Kidney (tissue), 13 donors: ENCODE measurements at regions not wholly inside any gene's neighbourhood (a gene's known extent, or its start where the extent isn't known, plus 50 kb on each side); places are given as distances from the start of the nearest gene placed in this dataset.

Experiments used
- DNase-seq, 5 donors: peaks; one replicate each; pipeline ENCODE4 v3.0.0-alpha.2; 2013 to 2020
- FAIRE-seq: peaks from 2 replicates; lab custom pipeline; 2012; peaks lifted over from hg19 to GRCh38; lab: Jason Lieb, UNC
- H3K27ac ChIP-seq, 2 donors: one replicate each; pipeline ENCODE4 v1.7.0; 2013; ENCODE audit warnings: low read depth in 2 of 2, low read length in 2 of 2, inconsistent platforms in 1 of 2
- H3K27me3 ChIP-seq: one replicate; pipeline ENCODE4 v1.7.1; 2013; ENCODE audit warnings: low read length, inconsistent platforms; ENCODE audit not compliant: control insufficient read depth, insufficient read depth
- H3K36me3 ChIP-seq, 3 donors: one replicate each; pipeline versions ENCODE4 v1.7.0 to v1.7.1; 2013; ENCODE audit warnings: low read length in 3 of 3, control low read depth in 1 of 3, inconsistent platforms in 1 of 3; ENCODE audit not compliant: insufficient read depth in 3 of 3, control insufficient read depth in 2 of 3
- H3K4me1 ChIP-seq, 3 donors: one replicate each; pipeline versions ENCODE4 v1.7.0 to v1.7.1; 2013; ENCODE audit warnings: low read length in 3 of 3, inconsistent platforms in 1 of 3, low read depth in 1 of 3; ENCODE audit not compliant: control insufficient read depth in 2 of 3, insufficient read depth in 2 of 3
- H3K4me3 ChIP-seq, 3 donors: one replicate each; pipeline versions ENCODE4 v1.7.0 to v1.8.1; 2013; ENCODE audit warnings: low read length in 3 of 3, control low read depth in 1 of 3, inconsistent platforms in 1 of 3
- H3K9ac ChIP-seq, 3 donors: one replicate each; pipeline versions ENCODE4 v1.7.0 to v1.7.1; 2013; ENCODE audit warnings: low read length in 3 of 3, control low read depth in 1 of 3, inconsistent platforms in 1 of 3
- H3K9me3 ChIP-seq, 3 donors: one replicate each; pipeline versions ENCODE4 v1.7.0 to v1.7.1; 2013; ENCODE audit warnings: low read length in 3 of 3, control low read depth in 1 of 3, inconsistent platforms in 1 of 3; ENCODE audit not compliant: control insufficient read depth in 2 of 3, insufficient read depth in 1 of 3
- intact Hi-C: fragments of 100-400 bp; cut with DNase I; formaldehyde crosslinking; loops from one replicate; pipeline ENCODE4 v1.11.1; 2022
- TF ChIP-seq, protein P1 (sequence below): IDR thresholded peaks from 3 replicates; pipeline ENCODE4 v1.5.1; 2012; ENCODE audit warnings: mild to moderate bottlenecking, moderate library complexity, borderline replicate concordance; ENCODE audit not compliant: insufficient read depth; ENCODE audit errors: extremely low read depth
- donor health status: control.
- donor health status: control.
- donor health status: control.
- donor health status: control.
- donor health status: control.
- donor health status: DM: yes; HTN: yes; CAD: no.
- donor health status: Normal renal cell carcinoma (clear cell type).

DNA sequence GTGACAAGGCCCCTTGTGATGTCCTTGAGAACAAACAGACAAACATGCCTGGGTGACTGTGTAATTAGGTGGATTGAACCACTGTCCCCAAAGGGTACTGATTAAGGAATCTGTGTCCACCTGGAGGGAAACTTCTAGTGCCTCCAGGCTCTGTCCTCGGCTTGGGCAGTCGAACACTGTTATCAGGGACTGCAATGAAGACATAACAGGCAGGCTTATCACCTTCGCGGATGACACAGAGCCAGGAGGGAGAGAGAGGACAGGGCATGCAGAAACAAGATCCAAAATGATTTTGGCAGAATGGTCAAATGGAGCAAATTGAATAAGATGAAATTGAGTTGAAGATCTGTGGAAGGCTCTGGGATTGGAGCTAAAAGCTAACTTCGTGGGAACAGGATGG is 60.9 kb upstream of the ZFAND3 start:
- TF ChIP-seq, protein P1, sequence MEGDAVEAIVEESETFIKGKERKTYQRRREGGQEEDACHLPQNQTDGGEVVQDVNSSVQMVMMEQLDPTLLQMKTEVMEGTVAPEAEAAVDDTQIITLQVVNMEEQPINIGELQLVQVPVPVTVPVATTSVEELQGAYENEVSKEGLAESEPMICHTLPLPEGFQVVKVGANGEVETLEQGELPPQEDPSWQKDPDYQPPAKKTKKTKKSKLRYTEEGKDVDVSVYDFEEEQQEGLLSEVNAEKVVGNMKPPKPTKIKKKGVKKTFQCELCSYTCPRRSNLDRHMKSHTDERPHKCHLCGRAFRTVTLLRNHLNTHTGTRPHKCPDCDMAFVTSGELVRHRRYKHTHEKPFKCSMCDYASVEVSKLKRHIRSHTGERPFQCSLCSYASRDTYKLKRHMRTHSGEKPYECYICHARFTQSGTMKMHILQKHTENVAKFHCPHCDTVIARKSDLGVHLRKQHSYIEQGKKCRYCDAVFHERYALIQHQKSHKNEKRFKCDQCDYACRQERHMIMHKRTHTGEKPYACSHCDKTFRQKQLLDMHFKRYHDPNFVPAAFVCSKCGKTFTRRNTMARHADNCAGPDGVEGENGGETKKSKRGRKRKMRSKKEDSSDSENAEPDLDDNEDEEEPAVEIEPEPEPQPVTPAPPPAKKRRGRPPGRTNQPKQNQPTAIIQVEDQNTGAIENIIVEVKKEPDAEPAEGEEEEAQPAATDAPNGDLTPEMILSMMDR = no peak
- Histone ChIP-seq H3K9ac (no peak overlapping the region), H3K27me3 (no peaks in the 10 kb centered on the region), H3K27ac (no peak overlapping the region), H3K4me3 (no peak overlapping the region), H3K4me1 (peaks cover 0 to 2% (median 0%) of the 10 kb centered on the region in 3 donors), H3K36me3 (no peaks in the 10 kb centered on the region), H3K9me3 (no peaks in the 10 kb centered on the region)
- FAIRE-seq = no peak
- intact Hi-C loops = no loop called here
- DNase-seq = no peak

DNA sequence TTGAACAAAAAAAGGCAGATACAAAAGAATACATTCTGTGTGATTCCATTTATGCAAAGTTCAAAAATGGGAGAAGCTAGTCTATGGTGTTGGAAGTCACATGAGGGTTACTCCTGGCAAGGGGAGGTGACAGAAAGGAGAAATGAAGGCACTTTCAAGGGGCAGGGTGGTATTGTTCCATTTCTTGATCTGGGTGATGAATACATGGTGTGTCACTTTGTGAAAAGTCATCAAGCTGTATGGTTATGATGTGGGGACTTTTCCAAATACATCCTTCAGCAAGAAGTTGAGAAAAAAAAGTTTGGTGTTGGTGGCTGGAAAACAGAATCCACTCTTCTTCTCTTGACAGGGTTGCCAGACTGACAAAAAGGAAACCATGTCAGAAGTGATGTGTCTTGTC is 60.6 kb upstream of the MDGA1 start:
- no peaks in the 10 kb centered on the region for H3K9me3 ChIP-seq
- H3K27ac ChIP-seq = no peak overlapping the region
- FAIRE-seq = no peak
- H3K4me1 ChIP-seq = peaks cover 0 to 2% (median 0%) of the 10 kb centered on the region in 3 donors
- DNase-seq = no peak
- no peaks in the 10 kb centered on the region for H3K36me3 ChIP-seq
- H3K9ac ChIP-seq = no peak overlapping the region
- H3K4me3 ChIP-seq = no peak overlapping the region
- TF ChIP-seq, protein P1 = no peak
- intact Hi-C loops = no loop called here
- no peaks in the 10 kb centered on the region for H3K27me3 ChIP-seq

DNA sequence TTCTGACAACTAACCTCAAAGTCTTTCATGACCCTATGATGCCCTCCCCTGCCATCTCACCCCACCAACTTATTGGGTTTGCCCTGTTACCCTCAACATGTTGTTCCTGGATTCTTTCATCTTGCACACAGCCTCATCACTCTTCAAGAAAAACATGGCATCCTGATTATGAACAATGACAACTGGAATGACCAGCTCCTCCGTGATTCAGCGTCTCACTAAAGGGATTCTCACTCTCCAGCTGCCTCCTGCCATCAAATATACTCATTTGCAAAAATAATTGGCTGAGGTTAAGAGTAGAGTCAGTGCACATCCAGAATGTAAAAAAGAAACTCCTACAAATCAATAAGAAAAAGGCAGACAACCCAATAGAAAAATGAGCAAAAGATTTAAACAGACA is 59.7 kb upstream of the MDGA1 start:
- Histone ChIP-seq H3K27me3 (no peaks in the 10 kb centered on the region), H3K27ac (no peak overlapping the region), H3K36me3 (no peaks in the 10 kb centered on the region), H3K4me3 (no peak overlapping the region), H3K4me1 (peaks cover 0 to 2% (median 0%) of the 10 kb centered on the region in 3 donors), H3K9me3 (no peaks in the 10 kb centered on the region), H3K9ac (no peak overlapping the region)
- no peak for FAIRE-seq
- DNase-seq = no peak
- intact Hi-C loops = no loop called here
- TF ChIP-seq, protein P1 = no peak

DNA sequence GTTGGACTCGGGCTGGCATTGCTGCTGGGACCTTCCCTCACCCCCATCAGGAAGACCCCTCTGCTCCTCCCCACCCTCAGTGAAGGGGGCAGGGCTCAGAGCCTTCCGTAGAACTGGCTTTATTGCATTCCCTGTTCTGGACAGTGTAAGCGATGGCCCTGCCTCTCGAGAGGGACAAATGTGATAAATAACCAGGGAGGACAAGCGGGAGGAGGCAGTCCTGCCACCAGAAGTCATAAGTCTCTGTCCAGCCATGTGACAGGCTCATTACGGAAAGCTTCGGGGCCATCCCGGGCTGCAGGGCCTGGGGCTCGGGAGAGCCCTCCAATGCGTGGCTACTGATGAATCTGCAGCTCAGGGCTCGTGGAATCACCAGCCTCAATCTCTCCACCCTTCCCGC is 58.5 kb upstream of the MDGA1 start:
- intact Hi-C loops = no loop called here

More for the DNA sequence above, 58.5 kb upstream of the MDGA1 start:
- TF ChIP-seq, protein P1 = no peak
- DNase-seq = peak in 4 of 5 donors; percentile 56 to 62 (median 60)
- Histone ChIP-seq H3K4me1 (no peaks in the 10 kb centered on the region), H3K27ac (no peak overlapping the region), H3K9me3 (no peaks in the 10 kb centered on the region), H3K4me3 (no peak overlapping the region), H3K9ac (no peak overlapping the region), H3K36me3 (no peaks in the 10 kb centered on the region), H3K27me3 (no peaks in the 10 kb centered on the region)
- no peak for FAIRE-seq
